Activated naive CD4-positive, alpha-beta T cell treated with anti-CD3 and anti-CD28 coated beads, Interleukin-2, amount 10 ng/mL, durations not matched to agents 7 days and 5 days (primary cell): ENCODE measurements at regions not wholly inside any gene's neighbourhood (a gene's known extent, or its start where the extent isn't known, plus 50 kb on each side); places are given as distances from the start of the nearest gene placed in this dataset.
"Not testable (repeated sequence)": the region's sequence is repeated elsewhere in the genome, so short reads cannot be mapped to it uniquely, and the experiment has no call there.

Source experiments
- CTCF ChIA-PET: fragments of 350-600 bp; sonication (Branson Sonifier 250); formaldehyde crosslinking; loops from one replicate; lab custom pipeline; 2021; ENCODE audit warnings: antibody characterized with exemption; lab: Charles Lee
- DNase-seq: peaks from one replicate; pipeline ENCODE4 v3.0.0-alpha.2; 2020
- H3K27ac Mint-ChIP-seq: one replicate; pipeline ENCODE4 v1.8.0; 2021; ENCODE audit warnings: mild to moderate bottlenecking, moderate library complexity, mixed read lengths
- H3K27me3 Mint-ChIP-seq: one replicate; pipeline ENCODE4 v1.8.0; 2021; ENCODE audit warnings: mild to moderate bottlenecking, mixed read lengths
- H3K36me3 Mint-ChIP-seq: one replicate; pipeline ENCODE4 v1.8.0; 2021; ENCODE audit warnings: mixed read lengths
- H3K4me1 Mint-ChIP-seq: one replicate; pipeline ENCODE4 v1.8.0; 2021; ENCODE audit warnings: mixed read lengths
- H3K4me3 Mint-ChIP-seq: one replicate; pipeline ENCODE4 v1.8.0; 2021; ENCODE audit warnings: mild to moderate bottlenecking, moderate library complexity, mixed read lengths
- H3K9me3 Mint-ChIP-seq: one replicate; pipeline ENCODE4 v1.8.0; 2021; ENCODE audit warnings: mixed read lengths

DNA sequence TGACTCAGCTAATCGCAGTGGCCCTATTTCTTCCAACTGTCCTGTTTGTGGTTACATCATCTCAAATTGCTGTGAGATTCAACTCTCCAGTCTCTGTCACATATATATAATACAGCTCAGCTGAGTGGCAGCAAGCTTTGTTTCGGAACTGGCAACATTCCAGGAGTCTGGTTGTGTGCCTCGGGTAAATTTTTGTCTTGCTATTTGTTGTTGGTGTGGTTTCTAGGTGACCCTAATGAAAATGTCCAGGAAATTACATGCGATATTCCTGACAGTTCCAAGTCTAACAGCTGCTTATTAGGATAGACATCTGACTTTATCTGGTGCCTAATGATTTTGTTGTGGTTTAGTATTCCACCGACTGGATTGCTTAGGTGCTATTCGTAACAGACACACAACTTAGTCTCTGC, 581.8 kb downstream of the CD109 start:
- DNase-seq: no peak
- no peaks in the 10 kb centered on the region for H3K27me3 Mint-ChIP-seq
- H3K4me1 Mint-ChIP-seq: no peaks in the 10 kb centered on the region
- no peaks in the 10 kb centered on the region for H3K36me3 Mint-ChIP-seq
- CTCF ChIA-PET: no interaction called here
- H3K27ac Mint-ChIP-seq: no peak overlapping the region
- H3K4me3 Mint-ChIP-seq: no peak overlapping the region
- H3K9me3 Mint-ChIP-seq: peaks cover 1% of the 10 kb centered on the region

DNA sequence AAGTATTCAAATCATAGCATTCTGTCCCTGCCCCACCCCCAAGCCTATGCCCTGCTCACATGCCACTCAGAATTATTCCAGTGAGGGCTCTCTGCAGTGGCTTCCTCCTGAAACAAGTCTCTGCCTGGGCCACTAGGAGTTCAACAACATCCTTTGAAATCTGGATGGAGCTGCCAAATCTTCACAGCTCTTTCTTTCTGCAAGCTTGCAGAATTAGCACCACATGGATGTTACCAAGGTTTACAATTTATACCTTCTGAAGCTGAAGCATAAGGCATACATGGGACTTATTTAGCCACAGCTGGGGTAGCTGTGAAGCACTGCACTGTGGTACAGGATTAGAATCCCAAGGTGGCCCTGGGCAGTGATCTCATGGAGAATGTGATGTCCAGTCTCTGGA, 577.5 kb downstream of the CD109 start:
- Mint-ChIP-seq H3K9me3 (no peaks in the 10 kb centered on the region), H3K36me3 (no peaks in the 10 kb centered on the region), H3K4me1 (no peaks in the 10 kb centered on the region), H3K27ac (no peak overlapping the region), H3K27me3 (no peaks in the 10 kb centered on the region), H3K4me3 (no peak overlapping the region)
- no peak for DNase-seq
- CTCF ChIA-PET: no interaction called here

DNA sequence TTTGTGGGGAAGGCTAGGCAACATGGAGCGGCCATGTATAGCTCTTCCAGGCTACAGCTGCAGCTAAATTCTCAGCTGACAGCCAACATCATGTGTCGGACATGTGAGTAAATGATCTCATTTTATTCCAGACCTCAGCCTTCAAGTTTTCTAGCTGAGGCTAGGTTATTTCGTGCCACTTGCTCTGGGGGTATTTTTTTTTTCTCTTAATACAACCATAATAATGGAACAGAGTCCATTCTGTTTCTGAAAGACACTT, 573.5 kb downstream of the CD109 start:
- H3K4me1 Mint-ChIP-seq: no peaks in the 10 kb centered on the region
- DNase-seq: no peak
- H3K36me3 Mint-ChIP-seq: no peaks in the 10 kb centered on the region
- no peaks in the 10 kb centered on the region for H3K9me3 Mint-ChIP-seq
- no peak overlapping the region for H3K4me3 Mint-ChIP-seq
- no peaks in the 10 kb centered on the region for H3K27me3 Mint-ChIP-seq
- CTCF ChIA-PET: no interaction called here
- H3K27ac Mint-ChIP-seq: no peak overlapping the region

DNA sequence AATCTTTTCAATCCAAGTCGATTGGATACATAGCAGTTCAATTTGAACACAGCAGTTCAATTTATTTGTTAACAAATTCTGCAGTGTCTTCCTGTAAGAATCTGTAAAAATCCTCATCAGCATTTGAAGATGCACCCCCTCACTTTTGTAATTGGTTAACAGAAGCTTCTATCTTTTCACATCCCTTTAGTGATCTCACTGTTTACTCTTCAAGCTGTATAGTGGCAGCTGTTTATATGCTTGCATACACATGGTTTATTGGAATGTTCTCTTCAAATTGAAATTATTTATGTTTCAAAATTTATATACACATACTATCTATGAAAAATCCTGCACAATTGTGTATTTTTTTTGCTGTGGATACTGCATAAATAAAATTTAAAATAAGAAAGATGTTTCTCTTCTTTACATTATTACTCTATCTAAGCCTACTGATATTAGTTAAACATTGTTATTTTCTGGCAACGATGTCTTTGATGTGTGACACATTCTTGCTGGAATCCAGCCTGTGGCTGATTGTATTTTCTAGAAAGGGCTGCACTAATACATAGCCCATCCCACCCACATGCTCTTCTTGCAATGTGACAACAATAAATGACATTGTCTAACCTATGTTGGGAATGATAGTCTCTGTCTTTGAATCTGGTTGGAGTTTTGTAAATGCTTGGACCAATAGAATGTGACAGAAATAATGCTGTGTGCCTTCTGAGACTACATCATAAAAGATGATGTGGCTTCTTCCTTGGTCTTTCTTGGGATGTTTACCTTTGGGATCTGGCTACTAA, 573.0 kb downstream of the CD109 start:
- CTCF ChIA-PET: interaction anchor here (1.6 kb wide), 1 partner anchor 11 kb away, joined by 3 read pairs; no protein-coding TSS in a partner anchor
- Mint-ChIP-seq H3K27me3 (no peaks in the 10 kb centered on the region), H3K4me3 (no peak overlapping the region), H3K9me3 (no peaks in the 10 kb centered on the region), H3K36me3 (no peaks in the 10 kb centered on the region), H3K4me1 (no peaks in the 10 kb centered on the region), H3K27ac (no peak overlapping the region)
- DNase-seq: no peak

DNA sequence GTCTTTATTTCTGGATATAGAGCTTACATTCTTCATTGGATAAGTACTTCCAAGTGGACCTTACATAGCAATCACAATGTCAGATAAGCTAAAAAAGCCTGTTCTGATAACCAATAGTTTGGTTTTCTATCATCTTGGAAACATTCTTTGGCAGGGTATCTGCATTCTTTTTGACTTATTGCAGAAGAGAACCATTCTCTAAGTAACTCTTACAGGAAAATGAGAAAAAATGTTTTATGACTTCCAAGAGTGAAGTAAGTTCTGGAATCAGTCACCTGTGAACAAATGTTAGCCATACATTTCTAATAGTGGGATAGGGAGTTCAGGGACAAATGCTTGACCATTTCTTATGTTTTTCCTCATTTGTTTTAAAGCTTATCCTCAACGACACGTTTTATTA, 564.0 kb downstream of the CD109 start:
- DNase-seq: no peak
- Mint-ChIP-seq H3K9me3 (no peaks in the 10 kb centered on the region), H3K4me3 (no peak overlapping the region), H3K4me1 (no peaks in the 10 kb centered on the region), H3K36me3 (no peaks in the 10 kb centered on the region), H3K27ac (no peak overlapping the region), H3K27me3 (no peaks in the 10 kb centered on the region)
- CTCF ChIA-PET: no interaction called here

DNA sequence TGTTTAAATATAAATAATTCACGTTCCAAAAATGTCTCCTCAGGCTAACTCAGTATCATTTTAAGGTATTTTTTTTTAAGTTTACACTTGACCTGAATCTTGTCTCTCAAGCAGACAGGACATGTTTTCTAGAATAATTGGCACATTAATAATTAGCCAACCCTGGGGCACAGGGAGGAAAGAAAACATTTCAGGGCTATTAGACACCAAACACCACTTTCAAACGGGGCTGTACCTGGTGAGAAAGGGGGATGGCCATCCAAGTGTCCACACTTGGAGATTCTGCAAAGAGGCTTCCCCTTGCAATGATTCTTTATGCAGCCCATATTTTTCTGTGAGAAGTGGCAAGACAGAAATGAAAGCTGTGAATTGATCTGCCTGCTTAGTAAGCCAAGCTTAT, 560.8 kb downstream of the CD109 start:
- H3K4me3 Mint-ChIP-seq: no peak overlapping the region
- H3K9me3 Mint-ChIP-seq: no peaks in the 10 kb centered on the region
- CTCF ChIA-PET: no interaction called here
- H3K27ac Mint-ChIP-seq: no peak overlapping the region
- H3K36me3 Mint-ChIP-seq: no peaks in the 10 kb centered on the region
- H3K27me3 Mint-ChIP-seq: no peaks in the 10 kb centered on the region
- no peaks in the 10 kb centered on the region for H3K4me1 Mint-ChIP-seq
- DNase-seq: no peak

DNA sequence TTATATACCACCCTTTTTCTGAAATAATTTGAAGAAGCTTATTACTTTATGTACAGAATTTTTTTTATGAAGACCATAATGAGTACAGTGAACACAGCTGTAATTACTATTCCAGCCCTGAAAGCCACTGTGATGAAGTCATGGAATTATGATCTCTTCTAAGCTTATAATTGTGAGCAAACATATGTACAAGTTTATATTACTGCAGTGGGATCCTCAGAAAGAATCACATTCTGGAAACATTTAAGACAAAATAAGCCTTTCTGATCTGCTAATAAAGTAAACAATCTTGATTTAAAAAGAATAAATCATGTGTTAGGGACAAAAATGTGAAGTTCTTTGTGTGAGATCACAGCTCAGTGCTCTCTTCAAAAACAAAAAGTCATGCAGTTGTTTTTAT, 560.4 kb downstream of the CD109 start:
- H3K27ac Mint-ChIP-seq: no peak overlapping the region
- DNase-seq: no peak
- CTCF ChIA-PET: no interaction called here
- no peaks in the 10 kb centered on the region for H3K36me3 Mint-ChIP-seq
- peaks cover 1% of the 10 kb centered on the region for H3K9me3 Mint-ChIP-seq
- H3K4me1 Mint-ChIP-seq: no peaks in the 10 kb centered on the region
- H3K4me3 Mint-ChIP-seq: no peak overlapping the region
- no peaks in the 10 kb centered on the region for H3K27me3 Mint-ChIP-seq

DNA sequence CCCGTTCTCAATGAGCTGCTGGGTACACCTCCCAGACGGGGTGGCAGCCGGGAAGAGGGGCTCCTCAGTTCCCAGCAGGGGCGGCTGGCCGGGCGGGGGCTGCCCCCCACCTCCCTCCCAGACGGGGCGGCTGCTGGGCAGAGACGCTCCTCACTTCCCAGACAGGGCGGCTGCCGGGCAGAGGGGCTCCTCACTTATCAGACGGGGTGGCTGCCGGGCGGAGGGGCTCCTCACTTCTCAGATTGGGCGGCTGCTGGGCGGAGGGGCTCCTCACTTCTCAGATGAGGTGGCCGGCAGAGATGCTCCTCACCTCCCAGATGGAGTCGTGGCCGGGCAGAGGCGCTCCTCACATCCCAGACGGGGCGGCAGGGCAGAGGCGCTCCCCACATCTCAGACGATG, 559.0 kb downstream of the CD109 start:
- DNase-seq, H3K27me3 Mint-ChIP-seq, H3K27ac Mint-ChIP-seq, CTCF ChIA-PET, H3K9me3 Mint-ChIP-seq, H3K4me1 Mint-ChIP-seq, H3K36me3 Mint-ChIP-seq, H3K4me3 Mint-ChIP-seq: not testable (repeated sequence)

DNA sequence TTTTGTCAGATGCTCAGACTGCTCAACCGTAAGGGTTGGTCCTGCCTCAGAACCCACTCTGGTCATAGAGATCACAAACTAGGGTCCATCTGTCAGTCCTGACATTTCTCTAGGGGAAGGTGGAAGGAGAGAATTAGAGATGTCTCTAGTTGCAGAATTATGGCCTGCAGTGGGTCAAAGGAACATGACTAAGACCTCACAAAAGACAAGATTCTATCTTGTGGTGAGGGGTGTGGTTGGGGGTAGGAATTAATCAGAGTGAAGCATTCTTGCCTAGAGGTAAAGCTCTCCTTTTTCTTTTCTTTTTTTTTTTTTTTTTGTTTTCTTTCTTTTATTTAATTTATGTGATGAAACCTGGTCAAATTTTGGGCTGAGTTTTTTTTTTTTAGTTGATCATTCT, 558.1 kb downstream of the CD109 start:
- H3K27ac Mint-ChIP-seq, H3K4me3 Mint-ChIP-seq, DNase-seq, CTCF ChIA-PET, H3K4me1 Mint-ChIP-seq, H3K36me3 Mint-ChIP-seq, H3K27me3 Mint-ChIP-seq, H3K9me3 Mint-ChIP-seq: not testable (repeated sequence)

DNA sequence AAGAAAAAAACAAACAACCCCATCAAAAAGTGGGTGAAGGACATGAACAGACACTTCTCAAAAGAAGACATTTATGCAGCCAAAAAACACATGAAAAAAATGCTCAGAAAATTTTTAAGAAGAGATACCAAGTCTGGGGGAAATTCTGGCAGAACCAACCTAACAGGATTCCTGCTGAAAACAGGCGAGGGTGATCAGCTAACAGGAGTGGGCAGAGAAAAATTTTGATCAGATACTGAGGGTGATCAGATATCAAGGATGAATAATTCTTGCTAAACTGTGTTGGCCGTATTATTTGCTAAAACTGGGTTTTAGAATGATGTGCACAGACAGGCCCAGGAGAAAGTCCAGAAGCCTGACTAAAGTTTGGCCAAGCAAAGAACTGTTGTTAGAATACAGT, 557.3 kb downstream of the CD109 start:
- H3K36me3 Mint-ChIP-seq: no peaks in the 10 kb centered on the region
- no peaks in the 10 kb centered on the region for H3K27me3 Mint-ChIP-seq
- no peak overlapping the region for H3K27ac Mint-ChIP-seq
- peaks cover 3% of the 10 kb centered on the region for H3K9me3 Mint-ChIP-seq
- CTCF ChIA-PET: no interaction called here
- no peaks in the 10 kb centered on the region for H3K4me1 Mint-ChIP-seq
- no peak for DNase-seq
- no peak overlapping the region for H3K4me3 Mint-ChIP-seq

DNA sequence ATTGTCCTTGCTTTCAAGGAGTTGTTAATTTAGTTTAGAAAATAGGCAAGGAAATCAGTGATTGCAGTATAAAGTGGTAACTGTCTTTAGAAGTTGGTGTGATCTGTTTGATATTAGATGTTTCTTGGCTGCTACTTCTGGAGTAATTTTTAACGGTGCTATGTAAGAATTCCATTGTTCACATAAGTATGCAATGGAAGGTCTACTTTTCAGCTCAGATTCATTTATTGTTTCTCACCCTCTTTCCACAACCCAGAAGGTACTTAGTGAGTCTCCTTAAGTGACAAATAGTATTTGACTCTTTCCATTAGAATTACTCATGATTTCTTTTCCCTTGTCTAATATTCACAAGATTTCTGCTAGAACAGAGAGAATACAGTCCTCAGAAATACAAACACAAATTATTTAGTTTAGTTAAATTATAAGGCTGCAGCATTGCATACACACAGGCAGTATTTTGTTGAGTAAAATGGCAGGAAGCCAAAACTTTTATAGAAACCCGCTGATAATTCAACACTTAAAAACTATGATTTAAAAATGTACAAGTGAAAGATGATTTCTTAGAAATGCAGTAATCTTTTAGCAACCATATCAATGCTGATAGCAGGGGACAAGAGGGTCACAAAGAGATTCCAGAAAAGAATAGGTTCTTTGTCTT, 554.3 kb downstream of the CD109 start:
- Mint-ChIP-seq H3K27ac (no peak overlapping the region), H3K9me3 (peaks cover 3% of the 10 kb centered on the region), H3K36me3 (no peaks in the 10 kb centered on the region), H3K27me3 (no peaks in the 10 kb centered on the region), H3K4me1 (no peaks in the 10 kb centered on the region), H3K4me3 (no peak overlapping the region)
- DNase-seq: no peak
- CTCF ChIA-PET: no interaction called here

DNA sequence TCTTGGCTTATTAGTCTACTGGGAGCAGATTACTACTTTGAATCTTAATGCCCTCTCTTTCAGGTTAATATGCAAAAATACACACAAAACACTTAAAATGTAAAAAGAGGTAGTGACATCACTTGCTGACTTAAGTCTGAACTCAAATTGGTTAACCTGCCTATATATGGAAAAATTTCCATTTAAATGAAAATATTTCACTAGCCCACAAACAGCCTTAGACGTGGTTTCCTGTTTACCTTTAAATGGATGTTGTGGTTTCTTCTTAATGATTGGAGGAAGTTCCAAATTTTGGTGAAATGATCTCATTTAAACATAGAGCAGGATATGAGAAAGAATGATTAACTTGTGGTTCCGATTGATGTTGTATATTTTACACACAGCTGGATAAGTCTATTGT, 553.7 kb downstream of the CD109 start:
- Mint-ChIP-seq H3K27me3 (no peaks in the 10 kb centered on the region), H3K4me1 (no peaks in the 10 kb centered on the region), H3K27ac (no peak overlapping the region), H3K9me3 (peaks cover 3% of the 10 kb centered on the region), H3K36me3 (no peaks in the 10 kb centered on the region), H3K4me3 (no peak overlapping the region)
- CTCF ChIA-PET: no interaction called here
- DNase-seq: no peak

DNA sequence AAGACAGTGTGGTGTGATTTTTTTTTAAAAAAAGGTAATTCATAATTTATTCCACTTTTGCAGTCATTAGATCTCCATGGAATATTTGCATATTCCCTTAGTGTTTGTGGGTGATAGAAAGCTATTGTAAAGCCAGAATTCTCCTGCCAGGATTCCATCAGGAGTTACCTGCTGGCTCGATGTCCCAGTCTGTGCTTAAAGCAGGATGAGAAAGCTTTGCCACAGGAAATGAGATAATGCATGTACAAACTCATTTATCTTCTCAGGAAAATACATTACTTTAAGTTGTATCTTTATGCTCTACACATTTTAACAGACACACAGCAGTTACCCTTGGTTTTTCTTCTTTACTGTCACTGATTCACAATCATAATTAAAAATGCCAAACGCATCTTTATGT, 553.0 kb downstream of the CD109 start:
- Mint-ChIP-seq H3K36me3 (no peaks in the 10 kb centered on the region), H3K9me3 (peaks cover 5% of the 10 kb centered on the region), H3K27ac (no peak overlapping the region), H3K4me3 (no peak overlapping the region), H3K27me3 (no peaks in the 10 kb centered on the region), H3K4me1 (no peaks in the 10 kb centered on the region)
- CTCF ChIA-PET: no interaction called here
- DNase-seq: no peak

DNA sequence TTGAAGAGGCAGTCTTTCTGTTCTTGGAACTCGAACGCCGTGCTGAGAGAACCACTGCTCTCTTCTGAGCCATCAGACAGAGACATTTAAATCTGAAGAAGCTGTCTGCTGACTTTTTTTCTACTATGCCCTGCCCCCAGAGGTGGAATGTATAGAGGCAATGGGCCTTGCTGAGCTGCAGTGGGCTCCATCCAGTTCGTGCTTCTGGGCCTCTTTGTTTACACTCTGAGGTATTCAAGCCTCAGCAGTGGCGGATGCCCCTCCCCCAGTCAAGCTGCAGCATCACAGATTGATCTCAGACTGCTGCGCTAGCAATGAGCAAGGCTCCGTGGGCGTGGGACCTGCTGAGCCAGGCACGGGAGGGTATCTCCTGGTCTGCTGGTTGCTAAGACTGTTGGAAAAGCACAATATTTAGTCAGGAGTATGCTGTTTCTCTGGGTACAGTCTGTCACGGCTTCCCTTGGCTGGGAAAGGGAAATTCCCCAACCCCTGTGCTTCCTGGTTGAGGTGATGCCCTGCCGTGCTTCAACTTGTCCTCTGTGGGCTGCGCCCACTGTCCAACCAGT, 526.8 kb downstream of the CD109 start:
- Mint-ChIP-seq H3K4me1 (no peaks in the 10 kb centered on the region), H3K36me3 (no peaks in the 10 kb centered on the region), H3K9me3 (no peaks in the 10 kb centered on the region), H3K4me3 (no peak overlapping the region), H3K27me3 (no peaks in the 10 kb centered on the region), H3K27ac (no peak overlapping the region)
- no peak for DNase-seq
- CTCF ChIA-PET: no interaction called here

DNA sequence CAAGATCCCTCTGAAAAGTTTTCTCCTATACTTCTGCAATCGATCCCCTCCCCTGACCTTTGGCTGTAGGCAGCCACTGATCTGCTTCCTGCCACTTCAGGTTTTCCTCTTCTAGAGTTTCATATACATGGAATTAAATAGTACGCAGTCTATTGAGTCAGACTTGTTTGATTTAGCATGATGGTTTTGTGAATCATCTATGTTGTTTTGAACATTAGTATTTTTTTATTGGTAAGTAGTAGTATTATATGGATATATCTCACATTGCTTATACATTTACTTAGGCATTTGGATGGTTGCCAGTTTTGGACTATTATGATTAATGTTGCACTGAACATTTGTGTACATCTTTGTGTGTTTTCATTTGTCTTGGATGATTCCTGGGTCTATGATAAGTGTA, 518.0 kb downstream of the CD109 start:
- CTCF ChIA-PET: no interaction called here
- H3K4me3 Mint-ChIP-seq: no peak overlapping the region
- no peaks in the 10 kb centered on the region for H3K27me3 Mint-ChIP-seq
- H3K9me3 Mint-ChIP-seq: no peaks in the 10 kb centered on the region
- no peaks in the 10 kb centered on the region for H3K4me1 Mint-ChIP-seq
- no peak overlapping the region for H3K27ac Mint-ChIP-seq
- DNase-seq: no peak
- no peaks in the 10 kb centered on the region for H3K36me3 Mint-ChIP-seq
